ENCODE measurements at regions not wholly inside any gene's neighbourhood (a gene's known extent, or its start where the extent isn't known, plus 50 kb on each side); places are given as distances from the start of the nearest gene placed in this dataset.

DNA sequence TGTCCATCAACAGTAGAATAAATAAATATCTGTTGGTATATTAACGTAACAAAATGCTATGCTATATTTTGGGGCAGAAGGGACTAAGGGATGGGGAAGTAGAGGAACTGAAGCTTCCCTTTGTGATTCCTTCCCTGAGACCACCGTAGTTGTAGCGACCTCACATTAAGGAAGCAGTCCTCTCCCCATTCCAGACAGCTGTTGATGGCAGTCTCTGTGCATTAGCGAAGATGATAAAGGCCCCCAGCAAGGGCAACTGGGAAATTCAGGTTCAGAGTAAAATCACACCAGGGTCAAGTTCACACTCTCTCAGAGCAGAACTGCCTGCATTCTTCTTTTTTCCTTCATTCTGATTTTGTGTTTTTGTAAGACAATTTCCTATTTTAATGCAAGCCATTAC lies 259.0 kb downstream of the MEX3B start:
- WGBS, 2 donors: 65 to 72% methylated on average over 4 of the region's 4 CpGs
- Histone ChIP-seq H3K27me3 (peaks cover 0 to 4% of the 10 kb centered on the region in 2 donors), H3K27ac (no peak overlapping the region), H3K36me3 (no peaks in the 10 kb centered on the region), H3K4me3 (no peak overlapping the region), H3K9me3 (no peaks in the 10 kb centered on the region), H3K4me1 (no peaks in the 10 kb centered on the region)
- TF ChIP-seq EP300 (IDR thresholded peaks at IDR 0.05): no peak
- TF ChIP-seq, protein P1, sequence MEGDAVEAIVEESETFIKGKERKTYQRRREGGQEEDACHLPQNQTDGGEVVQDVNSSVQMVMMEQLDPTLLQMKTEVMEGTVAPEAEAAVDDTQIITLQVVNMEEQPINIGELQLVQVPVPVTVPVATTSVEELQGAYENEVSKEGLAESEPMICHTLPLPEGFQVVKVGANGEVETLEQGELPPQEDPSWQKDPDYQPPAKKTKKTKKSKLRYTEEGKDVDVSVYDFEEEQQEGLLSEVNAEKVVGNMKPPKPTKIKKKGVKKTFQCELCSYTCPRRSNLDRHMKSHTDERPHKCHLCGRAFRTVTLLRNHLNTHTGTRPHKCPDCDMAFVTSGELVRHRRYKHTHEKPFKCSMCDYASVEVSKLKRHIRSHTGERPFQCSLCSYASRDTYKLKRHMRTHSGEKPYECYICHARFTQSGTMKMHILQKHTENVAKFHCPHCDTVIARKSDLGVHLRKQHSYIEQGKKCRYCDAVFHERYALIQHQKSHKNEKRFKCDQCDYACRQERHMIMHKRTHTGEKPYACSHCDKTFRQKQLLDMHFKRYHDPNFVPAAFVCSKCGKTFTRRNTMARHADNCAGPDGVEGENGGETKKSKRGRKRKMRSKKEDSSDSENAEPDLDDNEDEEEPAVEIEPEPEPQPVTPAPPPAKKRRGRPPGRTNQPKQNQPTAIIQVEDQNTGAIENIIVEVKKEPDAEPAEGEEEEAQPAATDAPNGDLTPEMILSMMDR (IDR thresholded peaks at IDR 0.05): no peak
- DNase-seq (ENCODE audit: low spot score in 2 of 2): no peak

DNA sequence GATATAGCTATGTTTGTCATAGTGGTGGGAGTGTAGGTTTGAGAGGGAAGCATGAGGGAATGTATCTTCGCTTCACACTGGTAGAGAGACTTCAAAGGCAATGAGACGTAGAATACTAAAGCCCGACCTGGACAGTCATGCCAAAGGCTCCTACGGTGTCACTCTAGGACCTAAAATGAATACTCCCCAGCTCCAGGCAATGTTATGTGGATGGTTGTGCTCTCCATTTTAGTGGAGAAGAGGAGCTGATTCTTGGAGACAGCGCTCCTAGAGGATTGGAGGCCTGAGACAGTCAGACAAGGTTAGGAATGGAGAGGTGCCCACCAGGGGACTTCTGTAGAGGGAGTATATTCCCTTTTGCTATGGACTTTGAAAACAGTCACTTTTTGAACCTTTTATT lies 260.1 kb downstream of the MEX3B start:
- Histone ChIP-seq H3K27ac (no peak overlapping the region), H3K9me3 (no peaks in the 10 kb centered on the region), H3K4me1 (no peaks in the 10 kb centered on the region), H3K4me3 (no peak overlapping the region), H3K27me3 (peaks cover 0 to 4% of the 10 kb centered on the region in 2 donors), H3K36me3 (no peaks in the 10 kb centered on the region)
- no peak for DNase-seq (ENCODE audit: low spot score in 2 of 2)
- 92 to 94% methylated on average over 5 of the region's 5 CpGs for WGBS, 2 donors
- TF ChIP-seq, protein P1 (IDR thresholded peaks at IDR 0.05): no peak
- TF ChIP-seq EP300 (IDR thresholded peaks at IDR 0.05): no peak
- TF ChIP-seq POLR2A (IDR thresholded peaks at IDR 0.05): no peak

DNA sequence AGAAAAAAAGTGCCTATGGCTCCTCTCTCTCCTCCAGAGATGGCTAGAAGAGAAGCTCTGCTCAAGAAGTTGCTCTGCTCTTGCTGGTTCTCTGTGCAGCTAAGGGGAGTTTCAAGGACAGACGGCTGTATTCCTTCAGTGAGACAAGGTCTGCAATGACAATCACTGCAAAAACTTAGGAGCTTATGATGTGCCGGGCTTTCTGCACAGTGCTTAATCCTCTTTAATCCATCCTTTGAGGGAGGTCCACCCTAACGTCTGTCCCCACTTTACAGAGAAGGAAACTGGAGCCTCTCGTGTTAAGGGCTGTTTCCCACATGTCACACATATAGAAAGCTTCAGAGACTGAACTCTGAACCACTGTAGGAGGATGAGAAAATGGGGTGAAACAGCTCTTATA lies 260.6 kb downstream of the MEX3B start:
- TF ChIP-seq EP300 (IDR thresholded peaks at IDR 0.05) (no peak), POLR2A (IDR thresholded peaks at IDR 0.05) (no peak)
- TF ChIP-seq, protein P1 (IDR thresholded peaks at IDR 0.05): no peak
- H3K36me3 ChIP-seq: no peaks in the 10 kb centered on the region
- 73 to 80% methylated on average over 4 of the region's 4 CpGs for WGBS, 2 donors

DNA sequence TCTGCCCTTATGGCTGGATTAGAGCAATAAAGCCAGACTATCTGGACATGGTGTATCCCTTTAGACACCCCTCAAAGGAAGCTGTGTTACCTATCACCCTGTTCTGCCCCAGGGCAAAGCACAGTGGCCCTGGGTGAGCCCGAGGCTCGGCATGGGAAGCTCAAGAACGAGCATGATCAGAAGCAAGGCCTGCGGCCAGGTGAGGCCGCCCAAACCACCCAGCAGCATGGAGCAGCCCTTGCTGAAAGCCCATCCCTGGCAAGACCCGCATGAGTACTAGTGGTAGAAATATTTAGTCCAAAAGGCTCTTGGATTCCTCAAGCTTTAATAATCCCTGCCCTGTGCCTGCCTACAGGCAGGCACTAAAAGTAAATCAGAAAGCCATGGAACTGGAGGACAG lies 261.1 kb downstream of the MEX3B start:
- no peak overlapping the region for H3K4me3 ChIP-seq
- H3K36me3 ChIP-seq: no peaks in the 10 kb centered on the region
- no peak for DNase-seq (ENCODE audit: low spot score in 2 of 2)
- WGBS, 2 donors: 76 to 83% methylated on average over 5 to 6 of the region's 6 CpGs
- no peaks in the 10 kb centered on the region for H3K9me3 ChIP-seq
- no peaks in the 10 kb centered on the region for H3K4me1 ChIP-seq
- no peak for TF ChIP-seq EP300 (IDR thresholded peaks at IDR 0.05)
- no peak for TF ChIP-seq POLR2A (IDR thresholded peaks at IDR 0.05)
- TF ChIP-seq, protein P1 (IDR thresholded peaks at IDR 0.05): no peak
- peaks cover 0 to 4% of the 10 kb centered on the region in 2 donors for H3K27me3 ChIP-seq
- H3K27ac ChIP-seq: no peak overlapping the region

More for the DNA sequence above, 260.6 kb downstream of the MEX3B start:
- Histone ChIP-seq H3K27ac (no peak overlapping the region), H3K4me1 (no peaks in the 10 kb centered on the region), H3K27me3 (peaks cover 0 to 4% of the 10 kb centered on the region in 2 donors), H3K4me3 (no peak overlapping the region), H3K9me3 (no peaks in the 10 kb centered on the region)
- no peak for DNase-seq (ENCODE audit: low spot score in 2 of 2)

DNA sequence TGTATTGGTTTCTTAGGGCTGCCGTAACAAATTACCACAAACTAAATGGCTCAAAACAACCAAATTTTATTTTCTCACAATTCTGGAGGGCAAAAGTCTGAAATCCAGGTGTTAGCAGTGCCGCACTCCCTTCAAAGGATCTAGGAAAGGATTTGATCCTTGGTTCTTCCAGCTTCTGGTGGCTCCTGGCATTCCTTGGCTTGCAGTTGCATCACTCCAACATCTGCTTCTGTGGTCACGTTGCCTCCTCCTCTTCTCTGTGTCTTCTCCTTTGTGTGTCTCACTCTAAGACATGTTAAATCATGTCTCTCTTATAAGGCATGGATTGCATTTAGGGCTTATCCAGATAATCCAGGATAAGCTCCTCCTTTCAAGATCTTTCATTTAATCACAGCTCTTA lies 262.2 kb downstream of the MEX3B start:
- H3K9me3 ChIP-seq: no peaks in the 10 kb centered on the region
- no peaks in the 10 kb centered on the region for H3K4me1 ChIP-seq
- H3K4me3 ChIP-seq: no peak overlapping the region
- TF ChIP-seq POLR2A (IDR thresholded peaks at IDR 0.05): no peak
- no peak for TF ChIP-seq EP300 (IDR thresholded peaks at IDR 0.05)
- TF ChIP-seq, protein P1 (IDR thresholded peaks at IDR 0.05): no peak
- no peaks in the 10 kb centered on the region for H3K36me3 ChIP-seq
- H3K27ac ChIP-seq: no peak overlapping the region
- H3K27me3 ChIP-seq: peaks cover 0 to 4% of the 10 kb centered on the region in 2 donors
- WGBS, 2 donors: 85 to 92% methylated on average over 3 of the region's 3 CpGs
- no peak for DNase-seq (ENCODE audit: low spot score in 2 of 2)
